Inferior parietal cortex (tissue), 1 donor: ENCODE measurements at regions not wholly inside any gene's neighbourhood (a gene's known extent, or its start where the extent isn't known, plus 50 kb on each side); places are given as distances from the start of the nearest gene placed in this dataset.
"Not testable (repeated sequence)": the region's sequence is repeated elsewhere in the genome, so short reads cannot be mapped to it uniquely, and the experiment has no call there.

Experiments used
- DNase-seq: peaks from one replicate; pipeline ENCODE4 v3.0.0-alpha.2; 2016; ENCODE audit errors: extremely low spot score

- DNase-seq: no peak
Measured at GRCh38 chr12:105423237-105423636, 92.7 kb downstream of the C12orf75 start.

- DNase-seq: no peak
Measured at GRCh38 chr12:105423921-105424320, 93.4 kb downstream of the C12orf75 start.

GRCh38 chr12:105425254-105426174, 95.0 kb downstream of the C12orf75 start:
- DNase-seq: no peak

- no peak for DNase-seq
Measured at GRCh38 chr12:105426766-105427165, 96.3 kb downstream of the C12orf75 start.

- no peak for DNase-seq
Measured at GRCh38 chr12:105427883-105428282, 97.4 kb downstream of the C12orf75 start.

- DNase-seq: no peak
Measured at GRCh38 chr12:105428793-105429395, 98.4 kb downstream of the C12orf75 start.

GRCh38 chr12:105429511-105429910, 99.0 kb downstream of the C12orf75 start:
- no peak for DNase-seq

- DNase-seq: no peak
Measured at GRCh38 chr12:105431537-105432100, 101.1 kb downstream of the C12orf75 start.

- no peak for DNase-seq
Measured at GRCh38 chr12:105433804-105434203, 103.3 kb downstream of the C12orf75 start.

- DNase-seq: no peak
Measured at GRCh38 chr12:105436636-105437035, 106.1 kb downstream of the C12orf75 start.

GRCh38 chr12:105440037-105440664, 109.7 kb downstream of the C12orf75 start:
- no peak for DNase-seq

- no peak for DNase-seq
Measured at GRCh38 chr12:105443802-105444652, 113.5 kb downstream of the C12orf75 start.

GRCh38 chr12:105444653-105445102, 114.2 kb downstream of the C12orf75 start:
- DNase-seq: no peak

- DNase-seq: no peak
Measured at GRCh38 chr12:105445249-105445648, 114.8 kb downstream of the C12orf75 start.

- no peak for DNase-seq
Measured at GRCh38 chr12:105445649-105446048, 115.2 kb downstream of the C12orf75 start.

GRCh38 chr12:105446460-105446859, 116.0 kb downstream of the C12orf75 start:
- DNase-seq: not testable (repeated sequence)

- DNase-seq: no peak
Measured at GRCh38 chr12:105449431-105449830, 118.9 kb downstream of the C12orf75 start.

GRCh38 chr12:105451211-105451610, 120.7 kb downstream of the C12orf75 start:
- DNase-seq: no peak

- DNase-seq: no peak
Measured at GRCh38 chr12:105451798-105452197, 121.3 kb downstream of the C12orf75 start.

GRCh38 chr12:105453316-105453715, 122.8 kb downstream of the C12orf75 start:
- no peak for DNase-seq

- DNase-seq: no peak
Measured at GRCh38 chr12:105454688-105455087, 124.2 kb downstream of the C12orf75 start.
